GM18951 (cell line): ENCODE measurements at regions not wholly inside any gene's neighbourhood (a gene's known extent, or its start where the extent isn't known, plus 50 kb on each side); places are given as distances from the start of the nearest gene placed in this dataset.
"Not testable (repeated sequence)": the region's sequence is repeated elsewhere in the genome, so short reads cannot be mapped to it uniquely, and the experiment has no call there.

Source experiments
- POLR2A ChIP-seq: IDR thresholded peaks from 4 replicates; pipeline ENCODE4 v1.6.1; 2011; ENCODE audit warnings: mild to moderate bottlenecking; ENCODE audit not compliant: insufficient read length, insufficient read depth; ENCODE audit errors: extremely low read depth
- in situ Hi-C: fragments of 300-500 bp; cut with MboI; formaldehyde crosslinking; loops from one replicate; pipeline ENCODE4 v1.12.0; 2022; ENCODE audit warnings: low sequenced_read_pairs, mixed read lengths, inconsistent platforms; ENCODE audit not compliant: unreplicated experiment

GRCh38 chr9:29609282-29609681, 2036.0 kb upstream of the C9orf72 start:
- no peak for TF ChIP-seq POLR2A
- in situ Hi-C loops = no loop called here

GRCh38 chr9:29613773-29614172, 2040.5 kb upstream of the C9orf72 start:
- in situ Hi-C loops = no loop called here
- no peak for TF ChIP-seq POLR2A

GRCh38 chr9:29616844-29617243, 2043.6 kb upstream of the C9orf72 start:
- in situ Hi-C loops = no loop called here
- no peak for TF ChIP-seq POLR2A

- in situ Hi-C loops = no loop called here
- TF ChIP-seq POLR2A = no peak
Measured at GRCh38 chr9:29625292-29625731, 2052.0 kb upstream of the C9orf72 start.

- in situ Hi-C loops = no loop called here
- no peak for TF ChIP-seq POLR2A
Measured at GRCh38 chr9:29625931-29626330, 2052.7 kb upstream of the C9orf72 start.

- in situ Hi-C loops = not testable (repeated sequence)
Measured at GRCh38 chr9:29628856-29629255, 2055.6 kb upstream of the C9orf72 start.

- in situ Hi-C loops = no loop called here
- TF ChIP-seq POLR2A = no peak
Measured at GRCh38 chr9:29637471-29638237, 2064.4 kb upstream of the C9orf72 start.

- in situ Hi-C loops = no loop called here
- no peak for TF ChIP-seq POLR2A
Measured at GRCh38 chr9:29640507-29640906, 2067.2 kb upstream of the C9orf72 start.

GRCh38 chr9:29644514-29644913, 2071.2 kb upstream of the C9orf72 start:
- no peak for TF ChIP-seq POLR2A
- in situ Hi-C loops = no loop called here

GRCh38 chr9:29647451-29647850, 2074.2 kb upstream of the C9orf72 start:
- in situ Hi-C loops = no loop called here
- no peak for TF ChIP-seq POLR2A

- in situ Hi-C loops = no loop called here
Measured at GRCh38 chr9:29648132-29648531, 2074.9 kb upstream of the C9orf72 start.

GRCh38 chr9:29648601-29649000, 2075.3 kb upstream of the C9orf72 start:
- in situ Hi-C loops = no loop called here
- no peak for TF ChIP-seq POLR2A

More at GRCh38 chr9:29648132-29648531, 2074.9 kb upstream of the C9orf72 start:
- TF ChIP-seq POLR2A = no peak

- no peak for TF ChIP-seq POLR2A
- in situ Hi-C loops = no loop called here
Measured at GRCh38 chr9:29656641-29657406, 2083.5 kb upstream of the C9orf72 start.

- no peak for TF ChIP-seq POLR2A
- in situ Hi-C loops = no loop called here
Measured at GRCh38 chr9:29657821-29658220, 2084.5 kb upstream of the C9orf72 start.
